ENCODE measurements at regions not wholly inside any gene's neighbourhood (a gene's known extent, or its start where the extent isn't known, plus 50 kb on each side); places are given as distances from the start of the nearest gene placed in this dataset.

DNA sequence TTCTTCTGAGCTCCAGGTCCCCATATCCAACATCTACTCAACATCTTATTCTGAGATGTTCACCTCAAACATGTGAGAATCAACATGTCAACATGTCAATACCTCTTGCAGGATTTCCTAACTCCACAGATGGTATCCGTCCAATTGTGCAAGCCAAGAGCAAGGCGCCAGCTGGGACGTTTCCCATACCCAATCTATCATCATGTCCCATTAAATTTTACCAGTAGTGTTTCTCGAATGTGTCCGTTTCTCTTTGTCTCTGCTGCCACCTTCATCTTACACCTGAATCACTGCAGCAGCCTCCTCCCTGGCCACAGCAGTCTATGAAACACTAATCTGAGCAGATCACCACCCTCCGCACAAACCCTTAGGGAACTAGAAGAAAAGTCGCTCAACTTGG is 78.0 kb upstream of the RPS6KA2 start:
- Histone ChIP-seq H2AFZ (ENCODE audit: insufficient read depth, low read depth, low read length, poor library complexity, severe bottlenecking) (no peak overlapping the region), H3K36me3 (replicated peaks in 1 of 2; ENCODE audit: control extremely low read depth in 1 of 2, control insufficient read depth in 1 of 2, extremely low read depth in 1 of 2, insufficient read depth in 2 of 2, low read length in 1 of 2) (no peaks in the 10 kb centered on the region), H4K20me1 (ENCODE audit: control insufficient read depth, insufficient read depth, low read length, poor library complexity, severe bottlenecking) (no peaks in the 10 kb centered on the region), H3K4me2 (replicated peaks; ENCODE audit: low read depth, low read length, poor library complexity, severe bottlenecking) (no peak overlapping the region), H3K9me3 (ENCODE audit: control extremely low read depth in 1 of 3, control insufficient read depth in 2 of 3, insufficient read depth in 1 of 3, low read length in 2 of 3) (no peaks in the 10 kb centered on the region), H3K27me3 (replicated peaks in 1 of 4; ENCODE audit: control extremely low read depth in 1 of 4, control insufficient read depth in 3 of 4, insufficient read depth in 4 of 4, low read length in 3 of 4) (peaks cover 0 to 2% (median 0%) of the 10 kb centered on the region in 4 experiments), H3K9ac (ENCODE audit: low read length) (no peak overlapping the region), H3K4me1 (ENCODE audit: control insufficient read depth in 2 of 2, insufficient read depth in 2 of 2, low read length in 2 of 2) (peaks cover 0 to 2% of the 10 kb centered on the region in 2 donors), H3K79me2 (ENCODE audit: control insufficient read depth, insufficient read depth, low read length) (no peaks in the 10 kb centered on the region), H3K4me3 (ENCODE audit: control extremely low read depth in 1 of 5, extremely low read depth in 1 of 5, insufficient read depth in 1 of 5, low read depth in 2 of 5, low read length in 4 of 5) (no peak overlapping the region), H3K27ac (ENCODE audit: low read length in 2 of 2) (no peak overlapping the region)
- intact Hi-C loops (cut with micrococcal nuclease), result no loop called here
- WGBS (ENCODE audit: insufficient coverage), result 96% methylated on average over 7 of the region's 7 CpGs
- ATAC-seq (ENCODE audit: low read depth) (no peak), DNase-seq (no peak)
- Mint-ChIP-seq H3K27me3 (peaks cover 26% of the 10 kb centered on the region), H3K9me3 (ENCODE audit: insufficient read depth) (no peaks in the 10 kb centered on the region), H3K4me1 (no peaks in the 10 kb centered on the region), H3K27ac (no peak overlapping the region), H3K4me3 (no peak overlapping the region)
- no peak for TF ChIP-seq EZH2 (IDR thresholded peaks at IDR 0.05; ENCODE audit: borderline replicate concordance, insufficient read depth, low read depth, low read length, poor library complexity, severe bottlenecking)
- TF ChIP-seq, protein P1, sequence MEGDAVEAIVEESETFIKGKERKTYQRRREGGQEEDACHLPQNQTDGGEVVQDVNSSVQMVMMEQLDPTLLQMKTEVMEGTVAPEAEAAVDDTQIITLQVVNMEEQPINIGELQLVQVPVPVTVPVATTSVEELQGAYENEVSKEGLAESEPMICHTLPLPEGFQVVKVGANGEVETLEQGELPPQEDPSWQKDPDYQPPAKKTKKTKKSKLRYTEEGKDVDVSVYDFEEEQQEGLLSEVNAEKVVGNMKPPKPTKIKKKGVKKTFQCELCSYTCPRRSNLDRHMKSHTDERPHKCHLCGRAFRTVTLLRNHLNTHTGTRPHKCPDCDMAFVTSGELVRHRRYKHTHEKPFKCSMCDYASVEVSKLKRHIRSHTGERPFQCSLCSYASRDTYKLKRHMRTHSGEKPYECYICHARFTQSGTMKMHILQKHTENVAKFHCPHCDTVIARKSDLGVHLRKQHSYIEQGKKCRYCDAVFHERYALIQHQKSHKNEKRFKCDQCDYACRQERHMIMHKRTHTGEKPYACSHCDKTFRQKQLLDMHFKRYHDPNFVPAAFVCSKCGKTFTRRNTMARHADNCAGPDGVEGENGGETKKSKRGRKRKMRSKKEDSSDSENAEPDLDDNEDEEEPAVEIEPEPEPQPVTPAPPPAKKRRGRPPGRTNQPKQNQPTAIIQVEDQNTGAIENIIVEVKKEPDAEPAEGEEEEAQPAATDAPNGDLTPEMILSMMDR (IDR thresholded peaks at IDR 0.05), result no peak
- ChIA-PET POLR2A (no interaction called here), CTCF (no interaction called here)

DNA sequence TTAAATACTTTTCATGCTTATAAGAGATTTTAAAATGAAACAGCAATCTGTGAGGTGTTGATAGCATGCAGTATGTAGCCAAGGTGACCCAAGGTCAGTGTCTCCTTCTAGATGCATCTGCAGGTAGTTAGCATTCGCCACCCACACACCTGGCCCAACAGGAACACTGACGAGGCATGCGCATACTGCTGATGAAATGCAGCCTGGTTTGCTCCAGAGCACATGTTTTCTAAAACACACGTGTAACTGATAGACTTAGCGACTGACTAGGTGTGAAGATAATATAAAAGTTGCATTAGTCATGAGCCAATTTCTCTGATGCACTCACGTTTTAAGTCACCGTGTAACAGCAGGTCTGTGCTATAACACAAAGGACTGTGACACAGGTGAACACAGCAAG is 77.1 kb upstream of the RPS6KA2 start:
- DNase-seq (no peak), ATAC-seq (ENCODE audit: low read depth) (no peak)
- no peaks in the 10 kb centered on the region for H3K9me3 Mint-ChIP-seq (ENCODE audit: insufficient read depth)
- H3K79me2 ChIP-seq (ENCODE audit: control insufficient read depth, insufficient read depth, low read length), result no peaks in the 10 kb centered on the region
- H3K27ac Mint-ChIP-seq, result no peak overlapping the region
- ChIA-PET POLR2A (no interaction called here), CTCF (no interaction called here)
- peaks cover 0 to 2% of the 10 kb centered on the region in 2 donors for H3K4me1 ChIP-seq (ENCODE audit: control insufficient read depth in 2 of 2, insufficient read depth in 2 of 2, low read length in 2 of 2)
- no peaks in the 10 kb centered on the region for H3K4me1 Mint-ChIP-seq
- intact Hi-C loops (cut with micrococcal nuclease), result no loop called here
- no peak overlapping the region for H3K4me3 ChIP-seq (ENCODE audit: control extremely low read depth in 1 of 5, extremely low read depth in 1 of 5, insufficient read depth in 1 of 5, low read depth in 2 of 5, low read length in 4 of 5)
- H3K27ac ChIP-seq (ENCODE audit: low read length in 2 of 2), result no peak overlapping the region
- WGBS (ENCODE audit: insufficient coverage), result 90% methylated on average over 7 of the region's 7 CpGs
- TF ChIP-seq EZH2 (IDR thresholded peaks at IDR 0.05; ENCODE audit: borderline replicate concordance, insufficient read depth, low read depth, low read length, poor library complexity, severe bottlenecking), result no peak
- TF ChIP-seq, protein P1 (IDR thresholded peaks at IDR 0.05), result no peak
- no peaks in the 10 kb centered on the region for H3K9me3 ChIP-seq (ENCODE audit: control extremely low read depth in 1 of 3, control insufficient read depth in 2 of 3, insufficient read depth in 1 of 3, low read length in 2 of 3)
- H3K27me3 Mint-ChIP-seq, result peaks cover 26% of the 10 kb centered on the region
- H3K4me3 Mint-ChIP-seq, result no peak overlapping the region
- no peak overlapping the region for H2AFZ ChIP-seq (ENCODE audit: insufficient read depth, low read depth, low read length, poor library complexity, severe bottlenecking)
- H4K20me1 ChIP-seq (ENCODE audit: control insufficient read depth, insufficient read depth, low read length, poor library complexity, severe bottlenecking), result no peaks in the 10 kb centered on the region
- H3K9ac ChIP-seq (ENCODE audit: low read length), result no peak overlapping the region
- H3K36me3 ChIP-seq (replicated peaks in 1 of 2; ENCODE audit: control extremely low read depth in 1 of 2, control insufficient read depth in 1 of 2, extremely low read depth in 1 of 2, insufficient read depth in 2 of 2, low read length in 1 of 2), result no peaks in the 10 kb centered on the region
- peaks cover 0 to 2% (median 0%) of the 10 kb centered on the region in 4 experiments for H3K27me3 ChIP-seq (replicated peaks in 1 of 4; ENCODE audit: control extremely low read depth in 1 of 4, control insufficient read depth in 3 of 4, insufficient read depth in 4 of 4, low read length in 3 of 4)
- no peak overlapping the region for H3K4me2 ChIP-seq (replicated peaks; ENCODE audit: low read depth, low read length, poor library complexity, severe bottlenecking)

All from B cell (primary cell).